Activated CD4-positive, alpha-beta T cell treated with anti-CD3 and anti-CD28 coated beads, Interleukin-2, Interleukin-6, amounts not matched to agents 100 ng/mL and 50 ng/mL, durations not matched to agents 16 hours and 8 hours (primary cell): ENCODE measurements at regions not wholly inside any gene's neighbourhood (a gene's known extent, or its start where the extent isn't known, plus 50 kb on each side); places are given as distances from the start of the nearest gene placed in this dataset.

Source experiments
- DNase-seq: peaks from one replicate; pipeline ENCODE4 v3.0.0-alpha.2; 2020

DNA sequence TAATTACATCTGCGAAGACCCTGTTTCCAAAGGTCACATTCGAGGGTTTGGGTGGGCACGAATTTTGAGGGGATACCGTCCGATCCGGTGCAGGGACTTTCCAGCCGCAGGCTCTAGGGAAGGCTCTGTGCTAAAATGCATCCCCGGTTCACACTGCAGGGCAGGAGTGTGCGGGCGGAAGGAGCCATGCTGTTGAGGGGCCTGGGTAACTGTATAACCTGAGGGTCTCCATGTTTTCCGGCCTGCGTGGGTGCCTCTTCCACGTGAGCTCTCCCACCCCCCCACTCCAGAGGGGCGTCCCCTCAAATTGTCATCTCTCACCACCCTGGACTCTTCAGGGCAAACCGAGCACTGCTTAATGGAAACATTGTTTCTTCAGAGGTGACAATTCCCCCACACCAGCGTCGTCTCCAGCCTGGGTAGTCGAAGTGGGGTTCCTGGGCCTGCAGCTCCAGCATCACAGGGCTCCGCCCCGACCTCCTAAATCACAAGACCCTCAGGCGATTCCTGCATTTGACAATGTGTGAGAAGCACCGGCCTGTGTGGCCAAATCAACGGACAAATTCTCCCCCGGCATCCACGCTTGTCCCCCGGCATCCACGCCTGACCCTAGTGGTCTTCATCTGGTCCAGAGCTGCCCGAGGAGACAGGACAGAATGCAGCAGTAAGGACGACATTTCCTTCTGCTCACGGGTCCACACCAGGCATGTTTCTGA is 51.2 kb downstream of the FOXL3 start:
- DNase-seq: no peak

DNA sequence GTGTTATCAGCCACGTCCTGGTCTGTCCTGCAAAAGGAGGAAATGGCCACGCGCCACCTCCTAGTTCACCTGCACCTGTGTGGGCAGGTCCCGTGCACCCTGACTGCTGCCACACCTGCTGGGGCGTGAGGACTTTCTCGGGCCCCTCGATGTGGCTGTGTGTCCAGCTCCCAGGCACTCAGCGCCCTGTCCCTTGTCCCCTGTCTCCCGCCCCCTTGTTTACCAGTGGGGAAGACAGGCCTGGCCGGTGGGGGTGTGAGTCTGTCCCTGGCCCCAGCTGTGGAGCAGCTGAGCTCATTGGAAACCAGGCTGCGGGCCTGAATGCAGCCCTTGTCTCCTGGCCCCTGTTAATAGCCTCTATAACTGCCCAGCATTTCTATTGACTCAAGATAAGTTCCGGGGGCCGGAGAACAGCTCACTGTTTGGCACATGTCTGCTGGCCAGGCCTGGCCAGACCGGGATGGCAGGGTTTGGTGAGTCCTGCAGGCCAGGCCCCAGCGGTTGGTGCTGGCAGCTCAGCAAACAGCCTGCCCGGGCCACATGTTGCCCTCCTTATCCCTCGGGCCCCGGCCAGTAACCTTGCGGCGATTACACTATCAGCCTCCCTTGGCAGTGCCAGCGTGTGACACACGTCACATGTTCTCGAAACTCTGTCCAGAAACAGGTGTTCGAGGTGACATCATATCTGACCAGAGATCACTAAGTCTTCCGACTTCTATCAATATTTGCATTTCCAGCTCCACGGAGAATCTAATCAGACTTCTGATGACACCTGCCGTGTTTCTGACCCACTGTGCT is 52.1 kb downstream of the FOXL3 start:
- no peak for DNase-seq

DNA sequence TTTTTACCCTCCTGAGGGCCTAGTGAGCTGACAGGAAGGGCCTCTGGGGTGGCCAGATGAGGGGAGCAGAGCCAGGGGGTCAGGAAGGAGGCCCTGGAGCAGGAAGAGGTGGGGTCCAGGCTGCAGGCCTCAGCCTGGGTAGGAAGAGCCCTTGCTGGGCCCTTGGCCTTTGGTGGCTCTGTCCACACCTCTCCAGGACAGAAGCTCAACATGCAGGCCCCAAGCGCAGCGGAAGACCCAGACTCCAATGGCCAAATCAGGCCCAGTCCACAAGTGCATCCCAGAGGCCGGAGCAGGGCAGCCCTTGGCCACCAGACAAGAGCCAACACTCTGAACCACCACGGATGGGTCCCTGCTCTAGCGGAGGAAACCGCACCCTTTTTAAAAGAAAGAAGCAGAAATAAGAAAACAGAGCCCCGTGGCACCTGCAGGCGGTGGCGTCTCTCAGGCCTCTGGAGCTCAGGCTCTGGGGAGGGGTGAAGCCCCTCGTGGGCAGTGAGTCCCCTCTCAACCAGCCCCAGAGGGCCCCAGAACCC is 52.8 kb downstream of the FOXL3 start:
- DNase-seq: no peak

DNA sequence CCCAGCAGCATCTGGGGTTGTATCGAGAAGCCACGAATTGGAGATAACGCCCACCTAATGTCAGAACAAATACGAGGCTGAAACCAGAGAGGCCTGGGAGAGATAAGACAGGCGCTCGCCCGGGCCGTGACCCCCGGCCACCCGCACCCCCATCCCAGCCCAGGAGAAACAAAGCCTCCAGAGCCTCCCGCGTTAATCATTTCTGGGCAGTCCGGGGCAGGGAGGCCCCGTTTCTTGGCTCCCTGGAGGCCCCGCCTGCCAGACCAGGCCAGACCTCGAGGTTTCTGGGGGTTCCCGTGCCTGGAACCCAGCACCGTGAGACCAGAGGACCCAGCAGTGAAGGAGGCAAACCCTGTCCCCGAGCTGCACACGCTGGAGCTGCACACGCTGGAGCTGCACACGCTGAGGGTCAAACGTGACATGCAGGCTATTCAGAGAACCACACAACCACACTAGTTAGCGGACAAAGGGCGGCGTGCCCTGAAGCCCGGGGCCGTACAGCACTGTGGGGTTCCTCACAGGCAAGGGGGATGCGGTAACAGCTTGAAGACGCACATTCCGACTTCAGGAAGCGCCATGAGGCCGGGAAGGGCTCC is 53.4 kb downstream of the FOXL3 start:
- DNase-seq: no peak

- no peak for DNase-seq
Observed at GRCh38 chr7:343864-344607, 54.1 kb downstream of the FOXL3 start.

- no peak for DNase-seq
Observed at GRCh38 chr7:344608-344994, 54.6 kb downstream of the FOXL3 start.

GRCh38 chr7:346116-346898 is 56.3 kb downstream of the FOXL3 start:
- DNase-seq: no peak

- no peak for DNase-seq
Observed at GRCh38 chr7:347001-347590, 57.1 kb downstream of the FOXL3 start.

GRCh38 chr7:347644-348479 is 57.9 kb downstream of the FOXL3 start:
- DNase-seq: no peak

DNA sequence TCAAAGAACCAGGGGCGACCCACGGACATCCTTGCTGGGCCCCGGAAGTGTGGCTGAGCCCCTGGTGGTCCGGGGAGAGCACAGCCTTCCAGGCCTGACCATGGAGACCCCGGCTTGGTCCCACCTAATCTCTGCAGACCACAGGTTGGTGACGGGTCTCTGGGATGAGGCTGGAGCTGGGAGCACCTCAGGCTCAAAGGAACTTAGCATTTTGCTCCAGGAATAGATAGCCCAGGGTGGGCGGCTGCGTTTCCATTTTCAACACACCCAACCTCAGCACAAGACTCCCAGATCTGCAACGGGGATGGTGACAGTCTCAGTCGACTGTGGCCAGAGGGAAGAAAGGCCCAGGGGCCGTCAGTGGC is 58.5 kb downstream of the FOXL3 start:
- no peak for DNase-seq

DNA sequence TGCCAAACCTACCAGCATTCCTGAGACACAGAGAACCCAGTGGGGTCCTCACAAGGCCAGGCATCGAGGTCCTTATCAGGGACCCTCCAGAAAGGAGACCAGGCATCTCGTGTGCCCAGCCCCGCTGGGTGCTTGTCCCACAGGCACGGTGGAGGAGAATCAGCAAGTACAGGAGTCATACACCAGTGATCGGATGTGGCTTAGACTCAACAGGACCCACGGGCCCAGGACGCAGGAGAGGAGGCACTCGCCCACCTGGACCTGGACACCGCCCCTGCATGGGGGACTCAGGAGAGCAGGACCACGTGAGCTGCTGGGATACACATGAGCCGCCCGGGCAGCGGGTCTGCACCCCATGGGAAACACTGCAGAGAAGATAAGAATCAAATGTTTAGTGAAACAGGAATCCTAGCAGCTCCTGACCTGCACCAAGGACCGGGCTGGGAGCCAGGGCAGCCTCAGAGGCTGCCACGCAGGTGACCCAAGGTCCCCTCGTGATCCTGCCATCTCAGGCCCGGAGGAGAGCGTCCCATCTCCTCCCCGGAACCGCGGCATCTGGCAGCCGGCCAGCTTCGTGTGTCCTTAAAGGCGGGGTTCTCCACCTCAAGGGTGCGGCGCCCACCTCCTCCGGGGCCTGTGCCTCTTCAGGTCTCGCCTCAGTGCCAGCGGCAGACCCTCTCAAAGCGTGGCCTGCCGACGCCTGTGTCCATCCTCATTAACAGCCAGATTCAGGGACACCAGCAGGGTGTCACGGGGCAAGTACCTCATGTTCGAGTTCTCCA is 59.2 kb downstream of the FOXL3 start:
- DNase-seq: no peak

GRCh38 chr7:351256-351655 is 61.3 kb downstream of the FOXL3 start:
- DNase-seq: peak; percentile 63

DNA sequence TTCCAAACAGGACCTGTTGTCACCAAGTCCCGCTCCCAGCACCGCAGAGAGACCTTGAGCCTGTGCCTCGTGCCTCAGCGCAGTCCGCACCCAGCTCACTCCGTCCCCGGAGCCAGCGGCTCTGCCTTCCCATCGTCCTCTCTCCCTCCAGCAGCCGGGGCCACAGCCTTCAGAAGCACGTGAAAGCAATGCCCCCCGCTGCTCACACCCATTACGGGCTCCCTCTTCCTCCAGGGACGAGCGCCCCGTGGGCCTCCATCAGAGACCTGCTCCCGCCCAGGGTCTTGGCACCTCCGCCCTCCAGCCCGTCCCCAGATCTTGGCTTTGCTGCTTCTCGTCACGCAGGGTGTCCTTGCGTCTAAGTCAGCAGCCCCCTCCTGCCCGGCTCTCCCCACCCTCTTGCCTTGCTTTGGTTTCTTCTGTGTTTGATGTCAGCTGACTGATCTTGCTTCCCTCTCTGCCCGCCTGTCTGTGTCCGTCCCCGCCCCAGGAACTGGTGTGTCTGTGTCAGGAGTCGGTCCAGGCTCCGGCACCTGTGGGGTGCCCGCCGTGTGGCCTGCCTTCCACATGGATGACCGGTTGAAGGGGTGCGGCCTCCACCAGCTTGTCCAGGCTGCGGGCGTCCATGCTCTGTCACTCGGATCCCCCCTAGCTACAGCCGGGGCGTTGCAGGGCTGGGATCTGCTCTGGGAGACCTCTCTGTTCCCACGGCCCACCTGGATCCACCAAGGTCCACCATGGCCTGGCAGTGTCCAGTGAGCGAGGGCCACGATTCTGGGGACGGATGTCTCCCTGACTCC is 61.9 kb downstream of the FOXL3 start:
- DNase-seq: peak; percentile 42

- DNase-seq: no peak
Observed at GRCh38 chr7:353746-354325, 63.9 kb downstream of the FOXL3 start.

DNA sequence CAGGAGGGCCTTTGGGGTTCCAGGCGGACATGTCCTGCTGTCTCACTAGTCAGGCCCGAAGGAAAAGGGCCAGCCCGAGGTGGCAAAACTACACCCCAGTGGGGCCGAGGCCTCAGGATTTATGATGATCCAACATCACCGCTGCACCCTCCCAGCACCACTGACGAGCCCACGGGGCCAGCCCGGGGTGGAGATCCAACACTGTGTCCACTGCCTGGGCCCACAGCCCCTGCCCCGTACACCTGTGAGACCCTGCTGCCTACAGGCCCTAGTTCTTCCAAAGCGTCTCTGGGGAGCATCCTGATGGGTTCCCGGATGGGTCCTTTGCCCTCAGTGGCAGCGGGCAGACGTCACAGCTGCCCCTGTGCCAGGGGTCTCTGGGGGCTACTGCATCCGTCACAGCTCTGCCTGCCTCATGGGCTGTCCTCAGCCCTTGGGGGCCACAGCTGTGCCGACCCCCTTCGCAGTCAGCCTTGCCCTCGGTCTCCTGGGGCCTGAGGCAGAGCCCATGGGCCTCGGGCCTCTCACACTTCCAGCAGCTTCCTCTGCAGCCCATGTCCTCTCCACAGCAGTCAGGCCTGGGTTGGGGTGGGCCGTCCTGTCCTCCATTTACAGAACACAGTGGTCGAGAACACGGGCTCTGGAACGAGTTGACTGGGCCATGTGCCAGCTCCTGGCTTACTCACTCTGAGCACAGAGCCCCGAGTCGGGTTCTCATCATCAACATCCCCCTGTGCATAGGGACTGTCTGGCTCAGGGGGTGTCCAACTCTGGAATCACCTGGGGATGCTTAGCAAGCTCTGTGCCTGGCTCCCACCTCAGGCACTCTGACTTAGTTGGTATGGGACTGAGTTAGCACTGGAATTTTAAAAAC is 64.9 kb downstream of the FOXL3 start:
- DNase-seq: no peak

- DNase-seq: no peak
Observed at GRCh38 chr7:355568-355967, 65.6 kb downstream of the FOXL3 start.

DNA sequence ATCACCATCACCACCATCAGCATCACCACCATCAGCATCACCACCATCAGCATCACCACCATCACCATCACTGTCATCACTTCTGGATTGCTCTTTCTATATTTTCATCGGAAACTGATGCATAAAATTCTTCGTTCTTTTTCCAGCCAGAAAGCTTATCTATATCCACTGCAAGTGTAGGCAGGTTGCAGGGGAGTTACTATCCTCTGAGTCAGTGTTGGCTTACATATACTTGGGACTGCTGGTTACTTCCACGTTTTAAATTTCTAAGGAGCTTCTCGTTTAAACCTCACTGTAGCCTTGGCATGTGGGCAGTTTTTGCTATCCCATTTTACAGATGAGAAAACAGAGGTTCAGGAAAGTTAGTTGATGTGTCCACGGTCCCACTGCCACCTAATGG is 66.1 kb downstream of the FOXL3 start:
- no peak for DNase-seq
